Astrocyte of the spinal cord (primary cell): ENCODE measurements at regions not wholly inside any gene's neighbourhood (a gene's known extent, or its start where the extent isn't known, plus 50 kb on each side); places are given as distances from the start of the nearest gene placed in this dataset.
"Not testable (repeated sequence)": the region's sequence is repeated elsewhere in the genome, so short reads cannot be mapped to it uniquely, and the experiment has no call there.

Experiments
- DNase-seq: peaks from one replicate; pipeline ENCODE4 v3.0.0; 2011; ENCODE audit warnings: low read depth, low spot score
- H3K4me3 ChIP-seq: 2 replicates; pipeline ENCODE4 v1.5.1; 2011; ENCODE audit warnings: low read depth, mild to moderate bottlenecking, low read length, moderate library complexity
- CTCF ChIP-seq: IDR thresholded peaks from 2 replicates; pipeline ENCODE4 v1.5.1; 2012; ENCODE audit warnings: low read depth, mild to moderate bottlenecking, low read length, inconsistent platforms
- in situ Hi-C: cut with HindIII; loops from 2 replicates; pipeline ENCODE4 v1.10.0; 2017; ENCODE audit warnings: low sequenced_read_pairs

- H3K4me3 ChIP-seq, result no peak overlapping the region
- in situ Hi-C loops, result no loop called here
- no peak for TF ChIP-seq CTCF
- no peak for DNase-seq
These were observed 253.3 kb downstream of the ERMARD start for GRCh38 chr6:170004585-170005210.

- in situ Hi-C loops, result no loop called here
- no peak for DNase-seq
- no peak for TF ChIP-seq CTCF
- H3K4me3 ChIP-seq, result no peak overlapping the region
These were observed 252.2 kb downstream of the ERMARD start for GRCh38 chr6:170003451-170004160.

- in situ Hi-C loops, result no loop called here
- TF ChIP-seq CTCF, result no peak
- no peak for DNase-seq
- H3K4me3 ChIP-seq, result no peak overlapping the region
These were observed 251.6 kb downstream of the ERMARD start for GRCh38 chr6:170003027-170003426.

GRCh38 chr6:170001782-170002181 is 250.4 kb downstream of the ERMARD start:
- in situ Hi-C loops, DNase-seq, H3K4me3 ChIP-seq: not testable (repeated sequence)

GRCh38 chr6:170000071-170000843 is 248.8 kb downstream of the ERMARD start:
- in situ Hi-C loops, result no loop called here
- no peak for DNase-seq
- TF ChIP-seq CTCF, result no peak
- no peak overlapping the region for H3K4me3 ChIP-seq

GRCh38 chr6:169999367-169999766 is 247.9 kb downstream of the ERMARD start:
- no peak for TF ChIP-seq CTCF
- in situ Hi-C loops, result no loop called here
- DNase-seq, result no peak
- H3K4me3 ChIP-seq, result no peak overlapping the region

- TF ChIP-seq CTCF, result no peak
- DNase-seq, result no peak
- in situ Hi-C loops, result no loop called here
- no peak overlapping the region for H3K4me3 ChIP-seq
These were observed 247.0 kb downstream of the ERMARD start for GRCh38 chr6:169998457-169998856.
